NCI-H748 (cell line): ENCODE measurements at regions not wholly inside any gene's neighbourhood (a gene's known extent, or its start where the extent isn't known, plus 50 kb on each side); places are given as distances from the start of the nearest gene placed in this dataset.

ENCODE experiments used
- DNase-seq: peaks from one replicate; lab custom pipeline; 2025; ENCODE audit not compliant: unreplicated experiment; lab: John Stamatoyannopoulos, UW

GRCh38 chr13:112124141-112124540 lies 57.2 kb downstream of the SOX1 start:
- DNase-seq, result peak; percentile 80

DNA sequence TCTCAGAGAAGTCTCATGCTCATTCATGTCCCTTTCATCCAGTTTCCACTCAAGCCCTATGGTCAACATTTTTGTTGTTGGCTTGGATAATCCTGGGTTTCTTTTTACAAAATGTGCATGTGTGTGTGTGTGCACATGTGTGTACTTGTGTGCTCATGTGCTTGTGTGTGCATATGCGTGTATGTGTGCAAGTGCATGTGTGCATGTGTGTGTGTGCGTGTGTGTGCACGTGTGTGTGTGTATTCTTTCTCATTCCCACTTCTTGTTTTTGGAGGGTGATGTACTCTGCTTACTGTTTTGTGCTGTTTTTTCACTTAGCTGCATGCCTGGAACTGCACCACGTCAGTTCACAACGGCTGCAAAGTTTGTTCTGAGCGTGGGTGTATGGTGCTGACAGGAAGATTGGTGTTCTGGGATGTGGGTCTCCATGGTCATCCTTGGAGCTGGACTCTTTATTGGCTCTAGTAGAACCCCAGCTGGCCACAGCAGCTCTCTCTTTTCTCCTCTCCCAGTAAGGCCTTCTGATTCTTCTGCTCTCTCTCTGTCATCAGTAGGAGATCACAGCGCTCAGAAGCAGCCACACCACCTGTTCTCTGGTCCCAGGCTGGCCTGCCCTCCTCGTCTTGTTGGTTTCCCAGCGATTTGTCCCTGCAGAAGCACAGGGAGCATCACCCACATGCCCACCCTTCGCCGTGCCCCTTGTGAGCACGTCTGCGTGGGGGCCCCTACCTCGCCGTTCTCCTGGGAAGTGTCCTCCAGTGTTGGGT lies 60.8 kb downstream of the SOX1 start:
- no peak for DNase-seq

DNA sequence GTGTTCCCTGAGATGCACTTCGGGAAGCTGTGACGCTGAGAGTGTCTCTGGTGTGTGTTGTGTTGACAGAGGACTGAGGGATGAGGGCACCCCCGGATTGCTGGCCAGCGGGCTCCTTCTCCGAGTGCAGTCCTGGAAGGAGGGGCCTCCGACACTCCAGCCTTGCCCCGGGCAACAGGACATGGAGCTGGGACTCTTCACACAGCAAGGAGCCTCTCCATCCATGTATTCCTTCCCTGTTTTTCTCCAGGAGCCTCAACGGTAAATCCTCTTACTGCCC lies 61.3 kb downstream of the SOX1 start:
- no peak for DNase-seq

DNA sequence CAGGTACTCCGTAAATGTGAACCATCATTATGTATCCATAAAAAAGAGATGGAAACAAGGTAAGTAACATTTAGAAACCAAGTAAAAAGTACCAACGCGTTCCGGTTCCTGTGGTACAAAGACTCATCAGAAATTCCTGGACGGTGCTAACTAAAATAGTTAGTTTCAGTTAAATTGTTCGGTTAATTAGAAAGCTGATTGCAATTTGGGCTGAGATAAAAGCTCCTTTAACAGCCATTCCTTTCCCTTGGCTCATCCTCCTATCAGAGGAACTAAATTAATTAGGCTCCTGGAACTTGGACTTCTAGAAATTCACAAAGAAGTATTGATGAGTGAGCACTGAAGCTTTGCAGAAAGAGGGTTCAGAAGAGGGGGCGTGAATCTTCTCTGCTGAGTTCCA lies 63.5 kb downstream of the SOX1 start:
- DNase-seq, result no peak

DNA sequence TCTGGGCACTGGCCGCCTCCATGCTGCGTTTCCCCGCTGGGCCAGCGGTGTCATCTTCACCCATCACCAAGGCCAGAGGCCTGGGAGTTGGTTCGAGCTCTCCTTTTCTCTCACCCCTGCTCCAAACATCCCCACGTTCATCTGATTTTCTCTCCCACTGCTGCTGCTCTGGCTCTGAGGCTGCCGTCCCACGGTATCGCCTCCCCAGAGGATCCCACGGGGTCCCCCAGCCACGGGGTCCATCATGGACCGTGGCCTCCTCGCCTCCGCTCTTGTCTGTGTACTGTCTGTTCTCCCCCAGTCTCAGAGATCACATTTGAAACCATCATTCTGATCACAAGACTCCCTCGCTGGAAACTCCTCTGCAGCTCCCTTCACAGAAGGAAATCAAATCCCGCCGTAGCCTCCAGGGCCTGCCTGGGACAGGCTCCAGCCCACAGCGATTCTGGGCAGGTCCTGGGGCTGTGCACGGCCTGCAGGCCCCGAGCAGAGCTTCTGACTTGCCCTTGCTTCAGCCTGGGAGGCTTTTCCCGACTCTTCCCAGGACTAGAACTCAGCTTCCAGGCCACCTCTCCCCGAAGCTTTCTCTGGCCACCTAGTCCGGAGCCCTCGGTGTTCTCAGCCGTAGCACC lies 64.2 kb downstream of the SOX1 start:
- no peak for DNase-seq

GRCh38 chr13:112131713-112132113 lies 64.8 kb downstream of the SOX1 start:
- DNase-seq, result no peak

GRCh38 chr13:112132142-112132541 lies 65.2 kb downstream of the SOX1 start:
- no peak for DNase-seq

DNA sequence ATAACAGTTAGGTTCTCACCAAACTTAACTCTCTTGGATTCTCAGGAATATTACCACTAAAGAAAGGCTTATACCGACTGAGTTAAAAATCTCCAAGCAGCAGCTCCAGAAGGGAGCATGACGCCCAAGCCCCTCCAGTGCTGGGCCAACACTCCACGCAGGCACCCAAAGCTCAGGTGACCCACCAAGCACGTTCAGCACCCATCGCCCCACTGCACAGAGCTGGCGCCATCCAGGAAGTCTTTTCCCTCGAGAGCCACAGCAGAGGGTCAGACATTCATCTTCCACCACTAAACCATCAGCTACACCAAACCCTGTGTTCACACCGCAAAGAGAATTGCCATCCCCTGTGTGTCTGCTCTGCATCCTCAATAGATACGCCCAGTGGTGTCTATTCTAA lies 65.7 kb downstream of the SOX1 start:
- DNase-seq, result no peak

- DNase-seq, result peak; percentile 65
These were observed 66.8 kb downstream of the SOX1 start for GRCh38 chr13:112133499-112134390.

DNA sequence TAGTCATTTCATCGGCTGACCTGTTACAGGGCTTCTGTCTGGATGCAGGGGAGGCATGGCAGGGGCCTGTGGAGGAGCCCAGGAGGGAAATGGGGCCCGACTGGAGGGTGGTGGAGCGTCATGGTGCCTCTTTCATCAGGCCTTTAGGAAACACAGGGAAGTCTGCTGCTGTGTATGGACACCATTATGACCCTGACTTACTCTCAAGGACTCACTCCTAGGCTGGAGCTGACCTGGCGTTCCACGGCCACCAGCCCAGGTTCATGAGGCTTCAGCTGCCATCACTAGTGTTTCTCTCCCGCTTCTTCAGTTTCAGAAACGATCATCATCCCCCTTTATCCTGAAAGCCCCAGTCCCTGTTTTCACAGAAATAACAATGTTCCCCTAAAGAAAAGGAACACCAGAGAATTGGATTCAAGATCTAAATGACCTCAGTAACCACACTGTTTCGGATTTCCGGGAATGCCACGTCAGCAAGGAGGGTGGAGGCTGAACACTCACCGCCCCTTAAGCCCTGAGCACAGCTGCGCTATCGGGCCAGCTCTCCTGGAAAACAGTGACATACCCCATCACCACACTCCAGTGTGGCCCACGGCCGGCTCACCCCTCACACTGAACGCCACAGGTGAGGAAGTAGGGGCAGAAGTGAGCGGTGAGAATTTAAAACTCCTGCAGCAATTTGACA lies 67.6 kb downstream of the SOX1 start:
- no peak for DNase-seq

DNA sequence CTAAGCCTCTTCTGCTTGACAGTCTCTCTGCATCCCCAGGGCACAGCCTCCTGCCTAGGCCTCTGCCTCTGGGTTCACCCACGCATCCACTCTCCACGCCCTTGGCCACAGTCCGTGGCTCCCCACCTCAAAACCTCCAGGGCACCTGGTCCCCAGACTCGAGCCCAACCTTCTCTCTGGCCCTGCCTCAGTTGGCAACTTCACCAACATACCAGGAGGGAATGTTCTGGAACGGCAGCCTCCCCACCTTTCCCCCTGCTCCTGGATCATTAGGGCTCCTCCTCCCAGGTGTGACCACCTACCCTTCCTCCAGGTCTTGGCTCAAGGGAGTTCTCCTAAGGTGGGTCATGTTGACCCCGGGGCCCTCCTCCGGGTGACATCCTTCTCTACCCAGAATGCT lies 69.1 kb downstream of the SOX1 start:
- no peak for DNase-seq

GRCh38 chr13:112137144-112137543 lies 70.2 kb downstream of the SOX1 start:
- DNase-seq, result no peak

DNA sequence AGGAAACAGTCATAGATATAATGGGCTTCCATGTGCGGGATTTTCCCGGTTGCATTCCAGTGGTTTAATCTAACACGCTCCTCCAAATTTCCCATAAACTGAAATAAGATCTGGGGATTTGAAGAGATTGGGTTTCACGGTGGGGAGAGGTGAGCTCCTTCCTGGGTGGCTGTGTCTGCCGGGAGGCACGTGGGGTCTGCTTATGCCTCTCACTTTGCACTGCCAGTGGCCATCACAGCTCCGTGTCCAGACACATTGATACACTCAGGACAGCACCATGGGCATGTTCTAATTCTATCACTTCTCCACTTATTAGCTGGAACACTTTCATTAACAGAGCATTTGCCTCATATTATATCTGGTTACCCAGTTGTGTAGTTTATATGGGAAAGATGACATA lies 73.4 kb downstream of the SOX1 start:
- DNase-seq, result no peak

DNA sequence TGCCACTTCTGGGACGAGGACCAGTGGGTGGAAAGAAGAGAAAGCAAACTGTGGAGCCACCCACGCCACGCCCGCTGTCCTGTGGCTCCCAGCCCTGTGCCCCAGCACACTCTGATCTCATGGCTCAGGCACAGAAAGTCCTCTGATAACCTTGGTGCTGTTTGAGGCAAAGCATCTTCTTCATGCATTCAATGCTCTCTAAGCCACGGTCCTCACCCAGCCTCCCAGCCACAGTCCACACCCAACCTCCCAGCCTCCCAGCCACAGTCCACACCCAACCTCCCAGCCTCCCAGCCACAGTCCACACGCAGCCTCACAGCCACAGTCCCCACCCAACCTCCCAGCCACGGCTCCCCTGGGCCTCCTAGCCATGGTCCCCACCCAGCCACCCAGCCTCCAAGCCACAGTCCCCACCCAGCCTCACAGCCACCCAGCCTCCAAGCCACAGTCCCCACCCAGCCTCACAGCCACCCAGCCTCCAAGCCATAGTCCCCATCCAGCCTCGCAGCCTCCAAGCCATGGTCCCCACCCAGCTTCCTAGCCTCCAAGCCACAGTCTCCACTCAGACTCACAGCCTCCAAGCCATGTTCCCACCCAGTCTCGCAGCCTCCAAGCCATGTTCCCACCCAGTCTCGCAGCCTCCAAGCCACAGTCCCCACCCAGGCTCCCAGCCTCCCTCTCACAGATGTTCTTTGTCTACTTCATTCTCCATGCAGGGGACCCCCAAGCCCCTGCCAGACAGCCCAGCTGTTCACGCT lies 74.9 kb downstream of the SOX1 start:
- no peak for DNase-seq

- DNase-seq, result no peak
These were observed 75.5 kb downstream of the SOX1 start for GRCh38 chr13:112142401-112142930.

GRCh38 chr13:112143046-112143752 lies 76.2 kb downstream of the SOX1 start:
- DNase-seq, result no peak

- DNase-seq, result no peak
These were observed 77.0 kb downstream of the SOX1 start for GRCh38 chr13:112143753-112144615.

- DNase-seq, result no peak
These were observed 77.9 kb downstream of the SOX1 start for GRCh38 chr13:112144616-112145550.
